GM23248 (cell line): ENCODE measurements at regions not wholly inside any gene's neighbourhood (a gene's known extent, or its start where the extent isn't known, plus 50 kb on each side); places are given as distances from the start of the nearest gene placed in this dataset.

Experiments used
- EZH2 ChIP-seq: fragments of 200-600 bp; sonication (generic); IDR thresholded peaks from 2 replicates; pipeline ENCODE4 v1.6.1; 2018; ENCODE audit warnings: antibody characterized with exemption, mild to moderate bottlenecking; ENCODE audit not compliant: insufficient read depth, poor library complexity, severe bottlenecking
- EZH2phosphoT487 ChIP-seq: fragments of 200-600 bp; sonication (generic); IDR thresholded peaks from 2 replicates; pipeline ENCODE4 v1.6.1; 2018; ENCODE audit warnings: antibody characterized with exemption, moderate library complexity, mild to moderate bottlenecking, low read depth; ENCODE audit not compliant: insufficient read depth

DNA sequence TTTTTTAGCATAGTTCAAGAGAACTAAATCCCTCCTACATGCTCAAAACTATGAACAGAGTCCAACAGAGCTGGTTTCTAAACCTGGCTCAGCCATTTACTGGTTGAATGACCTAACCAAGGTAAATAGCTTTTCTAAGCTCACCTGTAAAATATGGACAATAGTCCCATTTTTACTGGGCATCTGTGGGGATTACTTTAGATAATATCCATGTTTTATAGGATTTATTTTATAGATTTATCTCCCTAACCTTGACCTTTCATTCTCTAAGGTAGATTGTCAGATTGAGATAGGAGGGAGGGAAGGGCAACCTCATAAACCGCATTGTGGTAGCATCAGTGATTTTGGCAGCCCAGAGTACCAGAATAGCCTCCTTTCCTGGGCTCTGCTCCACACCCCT lies 178.5 kb upstream of the TOX3 start:
- no peak for TF ChIP-seq EZH2
- no peak for TF ChIP-seq EZH2phosphoT487
